ENCODE measurements at regions not wholly inside any gene's neighbourhood (a gene's known extent, or its start where the extent isn't known, plus 50 kb on each side); places are given as distances from the start of the nearest gene placed in this dataset.

GRCh38 chr11:109641549-109641948 lies 219.6 kb downstream of the C11orf87 start:
- no peak for TF ChIP-seq POLR2A (IDR thresholded peaks at IDR 0.05)
- TF ChIP-seq POLR2AphosphoS5 (IDR thresholded peaks at IDR 0.05): no peak
- TF ChIP-seq CTCF (IDR thresholded peaks at IDR 0.05 in 8 of 11, conservative IDR thresholded peaks at IDR 0.05 in 3 of 11): no peak
- Histone ChIP-seq H3K27ac (no peak overlapping the region), H3K4me1 (no peaks in the 10 kb centered on the region), H3K36me3 (no peaks in the 10 kb centered on the region), H3K27me3 (replicated peaks in 1 of 7) (no peaks in the 10 kb centered on the region), H3K9me3 (peaks cover 0 to 2% (median 0%) of the 10 kb centered on the region in 8 donors), H3K4me3 (no peak overlapping the region)
- 24 to 32% (median 24%) methylated on average over 9 of the region's 9 CpGs for WGBS, 5 donors
- intact Hi-C loops (cut with DNase I; ENCODE audit: low total_unique reads): no loop called here
- DNase-seq: no peak

GRCh38 chr11:109644152-109644551 lies 222.2 kb downstream of the C11orf87 start:
- TF ChIP-seq POLR2AphosphoS5 (IDR thresholded peaks at IDR 0.05) (no peak), POLR2A (IDR thresholded peaks at IDR 0.05) (no peak), CTCF (IDR thresholded peaks at IDR 0.05 in 8 of 11, conservative IDR thresholded peaks at IDR 0.05 in 3 of 11) (no peak)
- H3K27ac ChIP-seq: no peak overlapping the region
- no peaks in the 10 kb centered on the region for H3K4me1 ChIP-seq
- no peaks in the 10 kb centered on the region for H3K36me3 ChIP-seq
- WGBS, 5 donors: 24 to 45% (median 38%) methylated on average over 2 of the region's 2 CpGs
- intact Hi-C loops (cut with DNase I; ENCODE audit: low total_unique reads): no loop called here
- no peak for DNase-seq
- H3K9me3 ChIP-seq: no peaks in the 10 kb centered on the region
- no peaks in the 10 kb centered on the region for H3K27me3 ChIP-seq (replicated peaks in 1 of 7)
- no peak overlapping the region for H3K4me3 ChIP-seq

DNA sequence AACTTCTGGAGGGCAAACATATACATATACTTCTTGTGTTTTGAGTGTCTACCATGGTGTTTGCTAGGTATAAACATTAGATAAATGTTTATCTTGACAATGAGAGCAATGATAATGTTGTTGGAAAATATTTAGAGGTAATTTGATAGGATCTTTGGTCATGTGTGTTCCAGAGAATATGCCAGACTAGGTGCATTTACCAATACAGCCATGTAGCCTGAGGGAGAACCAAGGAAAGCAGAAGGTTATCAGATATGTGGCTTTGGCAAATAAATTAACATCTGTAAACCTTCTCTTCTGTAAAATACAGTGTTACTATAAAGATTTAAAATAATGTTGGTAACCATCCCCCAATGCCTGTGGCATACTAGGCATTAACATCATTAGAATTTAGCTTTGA lies 226.8 kb downstream of the C11orf87 start:
- Histone ChIP-seq H3K36me3 (no peaks in the 10 kb centered on the region), H3K9me3 (no peaks in the 10 kb centered on the region), H3K4me1 (no peaks in the 10 kb centered on the region), H3K27me3 (replicated peaks in 1 of 7) (no peaks in the 10 kb centered on the region), H3K4me3 (no peak overlapping the region), H3K27ac (no peak overlapping the region)
- no peak for DNase-seq
- intact Hi-C loops (cut with DNase I; ENCODE audit: low total_unique reads): no loop called here
- no peak for TF ChIP-seq CTCF (IDR thresholded peaks at IDR 0.05 in 8 of 11, conservative IDR thresholded peaks at IDR 0.05 in 3 of 11)
- TF ChIP-seq POLR2A (IDR thresholded peaks at IDR 0.05): no peak
- TF ChIP-seq POLR2AphosphoS5 (IDR thresholded peaks at IDR 0.05): no peak

DNA sequence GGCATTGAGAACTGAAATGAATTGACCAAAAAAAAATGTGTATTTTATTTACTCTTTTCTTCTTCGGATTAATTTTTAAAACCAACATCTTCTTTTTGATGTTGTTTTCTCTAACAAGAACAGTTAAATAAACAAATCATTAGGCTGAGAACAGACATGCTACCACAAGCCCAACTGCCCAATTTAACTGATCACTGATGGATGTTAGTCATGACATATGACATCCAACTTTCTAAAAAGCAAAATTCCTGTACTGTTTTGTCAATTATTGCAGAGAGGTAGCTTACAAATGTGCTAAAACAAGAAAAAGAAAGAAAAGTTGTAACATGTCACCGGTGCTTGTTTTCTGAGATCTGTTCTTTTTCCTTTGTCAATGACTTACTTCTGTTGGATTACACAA lies 232.1 kb downstream of the C11orf87 start:
- Histone ChIP-seq H3K4me3 (no peak overlapping the region), H3K9me3 (no peaks in the 10 kb centered on the region), H3K4me1 (no peaks in the 10 kb centered on the region), H3K36me3 (no peaks in the 10 kb centered on the region), H3K27me3 (replicated peaks in 1 of 7) (no peaks in the 10 kb centered on the region), H3K27ac (no peak overlapping the region)
- intact Hi-C loops (cut with DNase I; ENCODE audit: low total_unique reads): no loop called here
- TF ChIP-seq POLR2AphosphoS5 (IDR thresholded peaks at IDR 0.05): no peak
- TF ChIP-seq POLR2A (IDR thresholded peaks at IDR 0.05): no peak
- 68 to 83% (median 79%) methylated on average over 2 of the region's 2 CpGs for WGBS, 5 donors
- DNase-seq: no peak

- no peak overlapping the region for H3K4me3 ChIP-seq
- H3K27me3 ChIP-seq (replicated peaks in 1 of 7): no peaks in the 10 kb centered on the region
- H3K4me1 ChIP-seq: no peaks in the 10 kb centered on the region
- intact Hi-C loops (cut with DNase I; ENCODE audit: low total_unique reads): no loop called here
- no peak overlapping the region for H3K27ac ChIP-seq
- no peaks in the 10 kb centered on the region for H3K9me3 ChIP-seq
- no peak for DNase-seq
- no peak for TF ChIP-seq CTCF (IDR thresholded peaks at IDR 0.05 in 8 of 11, conservative IDR thresholded peaks at IDR 0.05 in 3 of 11)
- WGBS, 5 donors: 75 to 91% (median 78%) methylated on average over 4 of the region's 4 CpGs
- H3K36me3 ChIP-seq: no peaks in the 10 kb centered on the region
These were observed 236.2 kb downstream of the C11orf87 start for GRCh38 chr11:109658190-109658589.

All from spleen (tissue), 11 donors.